Pancreas (tissue), 10 donors: ENCODE measurements at regions not wholly inside any gene's neighbourhood (a gene's known extent, or its start where the extent isn't known, plus 50 kb on each side); places are given as distances from the start of the nearest gene placed in this dataset.
"Not testable (repeated sequence)": the region's sequence is repeated elsewhere in the genome, so short reads cannot be mapped to it uniquely, and the experiment has no call there.

Experiments
- ATAC-seq, 4 donors: fragments of 200-7000 bp; cut with Tn5 transposase; one replicate each; pipeline versions ENCODE4 v1.8.0 to v1.9.1; 2020; ENCODE audit warnings: mild to moderate bottlenecking in 4 of 4, moderate library complexity in 4 of 4
- DNase-seq, 6 donors: peaks; one replicate each; pipeline ENCODE4 v3.0.0-alpha.2; 2020
- FAIRE-seq: peaks from 2 replicates; lab custom pipeline; 2012; peaks lifted over from hg19 to GRCh38; lab: Jason Lieb, UNC
- H3K27ac ChIP-seq, 4 donors: fragments of 200-600 bp; sonication (generic); 1 replicate in 3 of 4; 2 replicates in 1 of 4; pipeline versions ENCODE4 v1.5.0 to v1.8.0; 2020
- H3K27me3 ChIP-seq, 4 donors: fragments of 200-600 bp; one replicate each; pipeline ENCODE4 v1.8.0; 2021
- H3K36me3 ChIP-seq, 3 donors: fragments of 200-600 bp; sonication (generic) in 1 of 3; one replicate each; pipeline versions ENCODE4 v1.5.0 to v1.8.0; 2020 to 2021
- H3K4me1 ChIP-seq, 3 donors: fragments of 200-600 bp; one replicate each; pipeline ENCODE4 v1.8.0; 2021
- H3K4me3 ChIP-seq, 4 donors: fragments of 200-600 bp; sonication (generic) in 2 of 4; one replicate each; pipeline versions ENCODE4 v1.5.0 to v1.8.0; 2020 to 2021
- H3K9me3 ChIP-seq, 4 donors: fragments of 200-600 bp; one replicate each; pipeline ENCODE4 v1.8.0; 2021
- CTCF ChIP-seq, 4 donors: fragments of 200-600 bp; sonication (generic) in 3 of 4; IDR thresholded peaks; one replicate each; pipeline versions ENCODE4 v1.5.0 to v1.8.0; 2021; ENCODE audit warnings: antibody characterized with exemption in 4 of 4
- WGBS, 2 donors: extraction: QIAGEN DNeasy Blood & Tissue Kit; methylation state at CpG; one replicate each; pipeline ENCODE4 v1.1.7; 2013; 5-methylcytosine and 5-hydroxymethylcytosine counted together
- intact Hi-C, 3 donors: fragments of 100-400 bp; cut with DNase I; formaldehyde crosslinking; loops; one replicate each; pipeline versions ENCODE4 v1.11.1 to v1.14.2; 2022
- donor health status: healthy with polysubstance abuse.
- donor health status: DM: no; HTN: no; CAD: no; lungs with moderate emphysema.
- donor health status: DM: no; HTN: no; CAD: no.
- donor health status: control.
- donor health status: control.
- donor health status: Bipolar disorder and iron deficiency.
- donor health status: DM: yes; HTN: yes; CAD: no.
- donor health status: DM: no; HTN: no; CAD: no.
- donor health status: DM: no; HTN: no; CAD: no.
- donor health status: DM: yes; HTN: yes; CAD: no.

DNA sequence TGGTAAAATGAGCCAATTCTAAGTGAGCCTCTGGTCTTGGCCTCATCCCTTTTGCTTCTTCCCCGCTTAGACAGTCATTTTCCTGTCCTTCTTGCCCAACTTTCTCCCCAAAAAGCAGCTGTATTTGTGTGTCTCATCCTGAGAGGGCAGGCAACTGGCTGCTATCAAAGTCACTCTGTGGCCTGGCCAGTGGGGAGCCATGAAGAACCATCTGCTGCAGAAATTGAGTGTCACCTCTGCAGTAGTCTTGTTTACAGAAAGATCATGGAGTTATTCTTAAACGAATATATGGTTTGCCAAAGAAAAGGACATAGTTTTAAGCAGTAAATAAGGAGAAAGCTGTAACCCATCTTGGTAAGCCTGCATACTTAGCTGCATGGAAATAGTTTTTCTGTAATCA is 233.6 kb upstream of the ELAVL2 start:
- FAIRE-seq (no peak), ATAC-seq (no peak), DNase-seq (no peak)
- intact Hi-C loops, result no loop called here
- no peak for TF ChIP-seq CTCF (IDR thresholded peaks at IDR 0.05)
- no peaks in the 10 kb centered on the region for H3K36me3 ChIP-seq
- no peaks in the 10 kb centered on the region for H3K9me3 ChIP-seq
- H3K27me3 ChIP-seq, result no peaks in the 10 kb centered on the region
- H3K4me3 ChIP-seq, result no peak overlapping the region
- WGBS, 2 donors, result 32 to 56% methylated on average over 2 of the region's 2 CpGs
- no peak overlapping the region for H3K27ac ChIP-seq
- H3K4me1 ChIP-seq, result no peaks in the 10 kb centered on the region

DNA sequence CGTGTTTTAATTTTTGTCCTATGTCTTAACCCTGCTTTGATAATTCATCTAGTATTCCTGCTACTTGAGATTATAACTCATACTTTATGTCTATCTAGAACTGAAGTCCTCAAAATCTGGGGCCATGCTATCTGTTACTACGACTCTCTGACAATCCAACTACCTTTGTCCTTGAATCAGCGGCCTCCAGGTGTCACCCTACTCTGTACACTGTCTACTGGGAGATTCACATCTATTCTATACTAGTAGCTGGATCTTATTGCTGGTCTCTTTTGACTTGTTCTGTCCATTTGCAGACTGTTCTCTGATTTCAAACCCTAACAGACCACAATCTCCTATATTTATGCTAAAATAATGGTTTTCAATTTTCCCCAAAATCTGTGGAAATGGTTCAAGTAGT is 225.5 kb upstream of the ELAVL2 start:
- Histone ChIP-seq H3K4me1 (no peaks in the 10 kb centered on the region), H3K4me3 (no peak overlapping the region), H3K27ac (no peak overlapping the region), H3K27me3 (no peaks in the 10 kb centered on the region), H3K36me3 (no peaks in the 10 kb centered on the region), H3K9me3 (no peaks in the 10 kb centered on the region)
- FAIRE-seq (no peak), ATAC-seq (no peak), DNase-seq (no peak)
- no peak for TF ChIP-seq CTCF (IDR thresholded peaks at IDR 0.05)
- intact Hi-C loops, result no loop called here
- 35 to 43% methylated on average over 3 of the region's 3 CpGs for WGBS, 2 donors

GRCh38 chr9:24050239-24050638 is 224.2 kb upstream of the ELAVL2 start:
- H3K9me3 ChIP-seq, ATAC-seq, DNase-seq, H3K27me3 ChIP-seq, H3K27ac ChIP-seq, intact Hi-C loops, H3K36me3 ChIP-seq, FAIRE-seq, H3K4me3 ChIP-seq, H3K4me1 ChIP-seq: not testable (repeated sequence)
- 47 to 56% methylated on average over 3 of the region's 3 CpGs for WGBS, 2 donors

DNA sequence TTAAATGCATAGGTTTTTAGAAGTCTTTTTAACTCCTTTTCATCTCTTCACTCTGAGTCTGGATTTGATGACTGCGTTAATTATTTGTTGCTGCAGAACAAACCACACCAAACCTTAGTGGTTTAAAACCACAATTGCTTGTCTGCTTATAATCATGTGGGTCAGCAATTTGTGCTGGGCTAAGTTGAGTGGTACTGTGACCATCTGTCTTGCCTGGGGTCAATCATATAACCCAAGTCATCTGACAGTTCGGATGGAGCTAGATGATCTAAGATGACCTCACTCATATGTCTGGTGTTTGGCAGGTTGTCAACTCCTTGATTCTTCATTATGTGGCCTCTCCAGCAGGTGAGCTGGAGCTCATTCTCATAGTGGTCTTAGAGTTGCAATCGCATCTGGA is 219.1 kb upstream of the ELAVL2 start:
- no peaks in the 10 kb centered on the region for H3K9me3 ChIP-seq
- WGBS, 2 donors, result 56 to 71% methylated on average over 3 of the region's 3 CpGs

GRCh38 chr9:24044576-24044975 is 218.5 kb upstream of the ELAVL2 start:
- TF ChIP-seq CTCF (IDR thresholded peaks at IDR 0.05), result no peak
- Histone ChIP-seq H3K27ac (no peak overlapping the region), H3K36me3 (no peaks in the 10 kb centered on the region), H3K9me3 (no peaks in the 10 kb centered on the region), H3K4me3 (no peak overlapping the region), H3K4me1 (no peaks in the 10 kb centered on the region), H3K27me3 (no peaks in the 10 kb centered on the region)
- intact Hi-C loops, result no loop called here
- FAIRE-seq (no peak), DNase-seq (no peak), ATAC-seq (no peak)
- 55 to 82% methylated on average over 5 of the region's 5 CpGs for WGBS, 2 donors

More for the DNA sequence above, 219.1 kb upstream of the ELAVL2 start:
- no peak for TF ChIP-seq CTCF (IDR thresholded peaks at IDR 0.05)
- no peak overlapping the region for H3K27ac ChIP-seq
- no peak for DNase-seq
- H3K4me3 ChIP-seq, result no peak overlapping the region
- no peaks in the 10 kb centered on the region for H3K27me3 ChIP-seq
- ATAC-seq, result no peak
- no peaks in the 10 kb centered on the region for H3K36me3 ChIP-seq
- intact Hi-C loops, result no loop called here
- H3K4me1 ChIP-seq, result no peaks in the 10 kb centered on the region
- FAIRE-seq, result no peak
